22Rv1 (cell line): ENCODE measurements at regions not wholly inside any gene's neighbourhood (a gene's known extent, or its start where the extent isn't known, plus 50 kb on each side); places are given as distances from the start of the nearest gene placed in this dataset.
"Not testable (repeated sequence)": the region's sequence is repeated elsewhere in the genome, so short reads cannot be mapped to it uniquely, and the experiment has no call there.

Experiments
- H3K27ac ChIP-seq: fragments of 450-650 bp; 2 replicates; pipeline ENCODE4 v1.5.1; 2017
- ZFX ChIP-seq: fragments of 450-650 bp; IDR thresholded peaks from 2 replicates; pipeline ENCODE4 v1.6.1; 2017; ENCODE audit warnings: antibody characterized with exemption, borderline replicate concordance
- TF ChIP-seq, protein P1 (sequence below): fragments of 450-650 bp; IDR thresholded peaks from 2 replicates; pipeline ENCODE4 v1.5.1; 2017; ENCODE audit warnings: mild to moderate bottlenecking

DNA sequence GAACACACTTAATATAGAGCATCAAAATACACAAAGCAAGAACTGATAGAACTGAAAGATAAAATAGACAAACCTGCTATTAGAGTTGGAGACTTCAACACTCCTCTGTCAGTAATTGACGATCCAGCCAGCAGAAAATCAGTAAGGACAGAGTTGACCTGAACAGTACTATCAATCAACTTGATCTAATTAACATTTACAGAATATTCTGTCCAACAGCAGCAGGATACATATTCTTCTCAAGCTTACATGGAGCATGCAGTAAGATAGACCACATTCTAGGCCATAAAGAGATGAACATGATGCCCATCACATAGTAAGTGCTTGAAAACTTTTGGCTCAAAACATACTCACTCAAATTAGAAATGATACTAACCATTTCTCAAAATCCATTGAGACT is 196.7 kb upstream of the KLF3 start:
- no peak for TF ChIP-seq ZFX
- TF ChIP-seq, protein P1, sequence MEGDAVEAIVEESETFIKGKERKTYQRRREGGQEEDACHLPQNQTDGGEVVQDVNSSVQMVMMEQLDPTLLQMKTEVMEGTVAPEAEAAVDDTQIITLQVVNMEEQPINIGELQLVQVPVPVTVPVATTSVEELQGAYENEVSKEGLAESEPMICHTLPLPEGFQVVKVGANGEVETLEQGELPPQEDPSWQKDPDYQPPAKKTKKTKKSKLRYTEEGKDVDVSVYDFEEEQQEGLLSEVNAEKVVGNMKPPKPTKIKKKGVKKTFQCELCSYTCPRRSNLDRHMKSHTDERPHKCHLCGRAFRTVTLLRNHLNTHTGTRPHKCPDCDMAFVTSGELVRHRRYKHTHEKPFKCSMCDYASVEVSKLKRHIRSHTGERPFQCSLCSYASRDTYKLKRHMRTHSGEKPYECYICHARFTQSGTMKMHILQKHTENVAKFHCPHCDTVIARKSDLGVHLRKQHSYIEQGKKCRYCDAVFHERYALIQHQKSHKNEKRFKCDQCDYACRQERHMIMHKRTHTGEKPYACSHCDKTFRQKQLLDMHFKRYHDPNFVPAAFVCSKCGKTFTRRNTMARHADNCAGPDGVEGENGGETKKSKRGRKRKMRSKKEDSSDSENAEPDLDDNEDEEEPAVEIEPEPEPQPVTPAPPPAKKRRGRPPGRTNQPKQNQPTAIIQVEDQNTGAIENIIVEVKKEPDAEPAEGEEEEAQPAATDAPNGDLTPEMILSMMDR = no peak
- no peak overlapping the region for H3K27ac ChIP-seq

DNA sequence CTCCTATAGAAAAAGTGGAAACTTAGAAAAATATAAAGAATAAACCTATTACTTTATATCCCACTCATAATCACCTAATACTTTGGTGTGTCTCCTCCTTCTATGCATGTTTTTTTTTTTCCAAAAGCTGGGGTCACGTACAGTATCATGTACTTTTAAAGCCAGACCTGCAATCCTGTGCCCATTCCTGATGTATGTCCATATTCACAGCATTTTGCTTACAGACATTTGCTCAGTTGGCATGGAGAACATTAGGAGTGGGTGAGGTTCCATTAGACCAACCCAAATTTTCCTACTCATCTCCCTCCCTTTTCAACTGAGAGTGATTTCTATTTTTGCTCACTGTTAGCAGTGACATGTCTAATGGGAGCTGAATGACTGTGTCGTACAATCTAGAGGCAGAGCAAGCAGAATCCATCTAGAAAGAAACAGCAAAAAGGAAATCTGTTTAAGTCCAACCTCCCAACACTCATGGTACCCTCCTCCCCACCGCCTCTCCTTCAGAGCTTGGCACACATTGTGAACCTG is 195.6 kb upstream of the KLF3 start:
- no peak for TF ChIP-seq ZFX
- TF ChIP-seq, protein P1 = no peak
- no peak overlapping the region for H3K27ac ChIP-seq

DNA sequence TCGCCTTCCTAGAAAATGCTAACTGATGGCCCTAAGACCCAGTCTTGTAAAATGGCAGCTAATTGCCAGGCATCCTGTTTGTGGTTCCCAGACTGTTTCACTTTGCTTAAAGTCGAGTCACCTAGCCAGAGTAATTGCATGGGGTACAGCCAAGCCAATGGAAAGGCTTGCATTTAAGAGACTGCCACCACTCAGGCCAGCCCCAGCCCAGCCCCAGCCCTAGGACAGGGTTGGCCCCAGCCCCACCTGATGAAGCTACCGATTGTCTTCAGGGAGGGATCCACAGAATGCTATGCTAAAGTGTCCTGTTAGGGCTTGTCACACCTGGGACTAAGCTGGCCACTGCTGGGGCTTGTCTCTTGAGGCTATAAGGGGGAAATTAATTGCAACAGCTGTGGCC is 194.6 kb upstream of the KLF3 start:
- no peak overlapping the region for H3K27ac ChIP-seq
- TF ChIP-seq, protein P1 = no peak
- TF ChIP-seq ZFX = no peak

DNA sequence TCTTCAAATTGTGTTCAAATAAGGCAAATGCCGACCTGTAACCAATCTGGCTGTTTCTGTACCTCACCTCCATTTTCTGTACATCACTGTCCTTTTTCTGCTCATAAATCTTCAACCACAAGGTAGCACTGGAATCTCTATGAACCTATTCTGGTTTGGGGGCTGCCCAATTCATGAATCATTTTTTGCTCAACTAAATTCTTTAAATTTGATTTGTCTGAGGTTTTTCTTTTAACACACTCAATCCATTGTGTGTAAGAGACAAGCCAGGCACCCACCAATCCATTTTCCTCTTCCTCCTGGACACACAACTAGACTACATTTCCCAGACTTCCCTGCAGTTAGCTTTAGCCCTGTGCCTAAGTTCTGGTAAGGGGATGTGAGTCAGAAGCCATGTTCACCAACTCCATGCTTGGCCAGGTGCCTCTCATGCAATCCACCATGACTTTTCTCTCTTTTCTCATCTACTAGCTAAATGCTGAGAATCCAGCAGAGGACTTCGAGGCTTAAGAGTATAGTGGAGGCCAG is 193.2 kb upstream of the KLF3 start:
- TF ChIP-seq ZFX = no peak
- TF ChIP-seq, protein P1 = no peak
- no peak overlapping the region for H3K27ac ChIP-seq

DNA sequence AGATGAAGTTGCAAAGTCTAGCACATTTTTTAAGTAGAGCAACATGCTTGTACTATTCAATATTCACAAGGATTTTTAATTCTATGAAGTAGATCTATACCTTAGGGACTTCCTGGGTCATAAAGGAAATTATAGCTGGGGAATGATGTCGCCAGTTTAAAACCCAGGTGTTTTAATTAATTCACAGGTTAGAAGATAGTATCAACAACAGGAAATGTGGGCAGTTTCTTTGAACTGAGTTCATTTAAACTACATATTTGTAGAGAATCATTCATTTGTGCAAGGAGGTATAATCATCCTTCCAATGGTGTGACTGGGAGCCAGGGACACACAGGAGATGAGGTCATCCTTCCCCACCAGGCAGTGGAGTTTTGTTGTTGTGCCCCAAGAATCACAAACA is 181.3 kb upstream of the KLF3 start:
- H3K27ac ChIP-seq = no peak overlapping the region
- TF ChIP-seq ZFX = no peak
- TF ChIP-seq, protein P1 = no peak

DNA sequence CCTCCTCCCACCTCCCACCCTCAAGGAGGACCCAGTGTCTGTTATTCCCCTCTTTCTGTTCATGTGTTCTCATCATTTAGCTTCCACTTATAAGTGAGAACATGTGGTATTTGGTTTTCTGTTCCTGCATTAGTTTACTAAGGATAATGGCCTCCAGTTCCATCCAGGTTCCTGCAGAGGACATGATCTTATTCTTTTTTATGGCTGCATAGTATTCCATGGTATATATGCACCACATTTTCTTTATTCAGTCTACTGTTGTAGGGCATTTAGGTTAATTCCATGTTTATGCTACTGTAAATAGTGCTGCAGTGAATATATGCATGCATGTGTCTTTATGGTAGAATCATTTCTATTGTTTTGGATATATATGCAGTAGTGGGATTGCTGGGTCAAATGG is 180.4 kb upstream of the KLF3 start:
- not testable (repeated sequence) for H3K27ac ChIP-seq

DNA sequence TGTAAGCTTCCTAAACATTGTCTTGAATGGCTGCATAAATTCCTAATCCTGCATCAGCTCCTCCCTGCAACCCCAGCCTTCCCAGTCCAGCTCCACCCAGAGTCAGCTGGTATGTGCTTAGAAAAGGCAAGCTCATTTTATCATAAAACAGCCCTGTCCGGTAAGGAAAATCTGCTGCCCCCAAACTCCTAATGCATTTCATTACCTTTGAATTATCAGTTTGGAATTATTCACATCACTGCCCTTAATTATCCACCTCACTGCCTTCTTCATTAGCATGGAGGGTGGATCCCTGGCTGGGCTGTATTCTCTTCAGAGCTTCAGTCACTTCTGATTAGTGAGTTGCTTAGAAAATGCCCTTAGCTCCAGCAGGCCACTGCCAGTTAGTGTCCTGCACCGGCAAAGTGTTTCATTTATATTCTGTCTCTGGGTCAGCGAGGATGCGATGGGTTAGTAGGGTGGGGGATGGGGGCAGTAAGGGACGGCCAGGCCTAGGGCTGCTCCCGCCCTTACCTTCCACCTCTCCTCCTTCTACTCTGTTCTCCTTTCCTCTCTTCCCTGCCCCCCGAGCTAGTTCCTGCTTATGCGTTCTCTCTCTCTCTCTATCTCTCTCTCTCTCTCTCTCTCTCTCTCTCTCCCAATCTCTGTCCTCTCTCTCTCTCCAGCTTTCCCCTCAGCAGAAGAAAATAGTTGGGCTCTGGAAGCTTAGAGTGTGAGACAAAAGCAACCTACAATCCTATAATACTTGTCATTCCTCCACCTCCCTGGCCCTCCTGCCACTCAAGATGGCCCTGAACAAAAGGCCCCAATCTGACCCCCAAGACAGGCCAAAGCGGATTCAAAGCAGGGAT is 174.8 kb upstream of the KLF3 start:
- TF ChIP-seq, protein P1 = no peak
- TF ChIP-seq ZFX = no peak
- H3K27ac ChIP-seq = no peak overlapping the region
